NCI-H510A (cell line): ENCODE measurements at regions not wholly inside any gene's neighbourhood (a gene's known extent, or its start where the extent isn't known, plus 50 kb on each side); places are given as distances from the start of the nearest gene placed in this dataset.
"Not testable (repeated sequence)": the region's sequence is repeated elsewhere in the genome, so short reads cannot be mapped to it uniquely, and the experiment has no call there.

Source experiments
- DNase-seq: peaks from one replicate; lab custom pipeline; 2025; lab: John Stamatoyannopoulos, UW

GRCh38 chr6:3618642-3619041, 132.9 kb downstream of the PXDC1 start:
- no peak for DNase-seq

- no peak for DNase-seq
Measured at GRCh38 chr6:3617681-3618311, 133.7 kb downstream of the PXDC1 start.

- no peak for DNase-seq
Measured at GRCh38 chr6:3617192-3617631, 134.3 kb downstream of the PXDC1 start.

DNA sequence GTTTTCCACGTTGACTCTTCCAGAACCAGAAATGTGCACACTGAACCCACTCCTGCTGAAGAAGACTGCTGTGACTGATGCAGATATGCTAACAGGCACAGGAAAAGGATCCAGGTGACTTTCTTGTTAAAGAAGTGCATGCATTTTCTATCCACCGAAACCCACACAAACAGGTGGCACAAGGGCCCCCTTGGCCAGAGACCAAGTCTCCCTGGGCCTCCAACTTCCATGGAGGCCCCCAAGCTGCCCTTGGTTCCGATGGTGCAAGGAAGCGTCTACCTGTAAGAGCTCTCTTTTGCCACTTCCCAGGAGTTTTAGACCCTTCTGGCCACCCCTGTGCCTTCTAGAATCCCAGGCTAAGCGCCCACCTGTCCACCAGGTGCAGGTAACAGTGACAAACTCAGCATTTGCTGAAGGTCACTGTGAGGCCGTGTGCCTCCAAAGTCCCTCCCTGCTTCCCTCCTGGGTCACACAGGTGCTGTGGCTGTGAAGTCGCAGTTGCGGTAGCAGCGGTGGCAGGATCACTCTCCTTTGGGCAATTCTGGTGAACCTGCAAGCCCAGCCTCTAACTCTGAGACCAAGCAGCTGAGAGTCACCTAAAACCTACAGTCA, 134.8 kb downstream of the PXDC1 start:
- DNase-seq: no peak

GRCh38 chr6:3615391-3616380, 135.8 kb downstream of the PXDC1 start:
- no peak for DNase-seq

DNA sequence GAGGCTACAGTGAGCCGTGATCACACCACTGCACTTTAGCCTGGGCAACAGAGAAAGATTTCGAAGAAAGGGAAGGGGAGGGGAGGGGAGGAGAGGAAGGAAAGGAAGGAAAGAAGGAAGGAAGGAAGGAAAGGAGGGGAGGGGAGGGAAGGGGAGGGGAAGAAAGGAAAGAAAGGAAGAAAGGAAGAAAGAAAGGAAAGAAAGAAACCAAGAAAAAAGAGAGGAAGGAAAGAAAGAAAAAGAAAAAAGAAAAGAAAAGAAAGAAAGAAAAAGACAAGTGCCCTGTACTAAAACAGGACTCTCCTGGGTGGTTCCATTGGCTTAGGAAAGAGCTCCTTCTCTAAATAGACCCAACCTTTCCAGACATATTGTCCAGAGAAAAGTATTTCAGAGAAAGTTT, 136.6 kb downstream of the PXDC1 start:
- DNase-seq: no peak

DNA sequence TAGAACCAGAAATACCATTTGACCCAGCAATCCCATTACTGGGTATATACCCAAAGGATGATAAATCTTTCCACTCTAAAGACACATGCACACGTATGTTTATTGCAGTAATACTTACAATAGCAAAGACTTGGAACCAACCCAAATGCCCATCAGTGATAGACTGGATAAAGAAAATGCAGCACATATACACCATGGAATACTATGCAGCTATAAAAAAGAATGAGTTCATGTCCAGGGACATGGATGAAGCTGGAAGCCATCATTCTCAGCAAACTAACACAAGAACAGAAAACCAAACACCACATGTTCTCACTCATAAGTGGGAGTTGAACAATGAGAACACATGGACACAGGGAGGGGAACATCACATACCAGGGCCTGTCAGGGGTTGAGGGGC, 137.9 kb downstream of the PXDC1 start:
- DNase-seq: not testable (repeated sequence)

DNA sequence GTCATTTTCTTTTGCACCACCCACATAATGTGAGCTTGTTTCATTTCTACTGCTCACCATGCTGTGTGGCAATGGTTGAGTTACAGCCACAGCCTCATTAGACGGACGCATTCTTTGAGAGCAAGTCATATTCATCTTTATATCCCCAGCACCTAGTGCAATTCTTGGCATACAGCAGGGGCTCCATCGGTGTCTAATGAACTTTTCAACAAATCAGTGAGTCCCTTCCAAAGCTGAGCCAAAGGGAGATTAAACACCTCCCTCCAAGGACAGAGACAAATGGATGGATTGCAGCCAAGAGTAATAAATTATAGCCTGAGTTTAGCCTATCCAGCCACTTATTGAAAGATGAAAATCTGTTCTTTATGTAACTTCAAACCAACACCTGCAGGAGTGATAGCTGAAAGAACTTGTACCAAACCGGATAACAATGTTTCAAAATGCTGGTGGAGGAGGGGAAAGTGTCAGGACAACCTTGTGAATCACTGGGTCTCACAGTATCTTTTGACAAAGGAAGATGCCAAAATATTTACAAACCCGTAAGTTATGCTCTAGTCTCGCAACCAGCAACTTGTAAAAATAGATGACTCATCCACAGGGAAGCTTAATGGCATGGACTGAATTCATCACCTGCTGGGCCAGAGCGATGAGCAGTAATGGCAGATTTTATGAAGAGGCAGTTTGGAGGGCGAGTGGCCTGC, 139.0 kb downstream of the PXDC1 start:
- DNase-seq: peak; percentile 52

- DNase-seq: no peak
Measured at GRCh38 chr6:3610921-3611320, 140.6 kb downstream of the PXDC1 start.

DNA sequence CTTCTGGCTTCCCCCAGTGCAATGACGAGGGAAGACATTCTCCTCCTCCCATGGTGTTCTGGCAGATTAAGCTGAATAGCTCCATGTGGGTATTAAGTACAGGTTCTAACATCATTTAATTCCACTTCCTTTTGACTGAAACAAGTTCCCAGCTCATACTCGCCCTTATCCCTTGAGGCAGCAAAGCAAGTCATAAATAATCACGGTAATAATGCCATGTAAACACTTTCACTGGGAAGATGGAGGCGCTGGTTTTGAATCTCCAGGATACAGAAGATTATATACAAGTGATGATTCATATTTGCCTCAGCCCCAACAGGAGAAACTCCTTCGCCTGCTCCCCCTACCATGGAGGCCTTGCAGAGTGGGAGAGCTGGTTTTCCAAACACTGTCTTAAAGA, 141.3 kb downstream of the PXDC1 start:
- DNase-seq: no peak

DNA sequence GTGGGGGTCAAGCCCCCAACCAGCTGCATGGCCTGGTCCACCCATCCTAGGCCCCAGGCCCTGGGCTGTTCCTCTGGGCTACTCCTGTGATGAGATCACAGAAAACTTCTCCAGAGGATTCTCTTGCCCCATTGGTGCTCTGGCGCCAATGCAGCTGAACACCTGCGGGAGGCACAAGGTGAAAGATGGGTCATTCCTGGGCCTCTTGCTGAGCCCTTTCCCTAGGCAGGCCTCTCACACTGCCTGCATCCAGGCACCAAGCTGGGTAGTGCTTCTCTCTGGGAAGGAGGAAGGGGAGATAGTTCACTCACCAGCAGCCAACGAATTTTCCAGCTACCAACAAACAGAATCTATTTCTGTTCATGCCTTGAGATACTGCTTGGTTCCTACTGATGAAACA, 142.1 kb downstream of the PXDC1 start:
- DNase-seq: no peak

- no peak for DNase-seq
Measured at GRCh38 chr6:3608159-3608558, 143.4 kb downstream of the PXDC1 start.

DNA sequence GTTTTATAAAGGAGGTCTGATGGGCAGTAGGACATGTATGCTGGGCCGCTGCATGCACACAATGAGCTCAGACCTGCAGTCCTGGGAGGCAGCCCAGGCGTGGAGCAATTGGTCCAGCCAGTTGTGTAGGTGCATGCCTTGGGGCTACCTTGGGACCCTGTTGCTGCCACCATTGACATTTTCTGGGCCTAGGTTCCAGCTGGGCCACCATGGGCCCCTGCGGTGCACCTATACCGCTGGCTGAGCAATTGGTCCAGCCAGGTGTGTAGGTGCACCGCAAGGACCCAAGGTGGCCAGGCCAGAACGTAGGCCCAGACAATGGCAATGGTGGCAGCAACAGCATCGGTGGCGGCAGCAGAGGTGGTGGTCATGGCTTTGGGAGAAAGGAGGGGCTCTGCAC, 143.9 kb downstream of the PXDC1 start:
- DNase-seq: no peak

DNA sequence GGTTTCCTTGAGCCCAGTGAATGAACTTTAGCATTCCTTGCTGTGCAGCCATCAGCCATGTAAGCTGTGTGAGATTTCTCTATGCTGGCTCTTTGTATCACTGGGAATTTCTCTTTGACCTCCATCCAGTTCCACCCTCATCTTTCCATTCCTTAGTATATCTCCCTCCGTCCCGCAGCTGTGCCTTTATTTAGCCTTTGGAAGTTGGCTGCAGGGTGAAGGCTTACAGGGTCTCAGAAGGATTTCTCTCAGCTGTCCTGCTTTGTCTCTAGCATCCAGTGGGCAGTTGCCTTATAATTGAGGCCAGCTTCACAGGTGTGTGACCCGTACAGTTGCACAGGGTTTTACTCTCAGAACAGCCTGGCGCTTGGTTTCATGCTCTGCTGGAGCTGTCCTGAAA, 144.3 kb downstream of the PXDC1 start:
- DNase-seq: no peak

- no peak for DNase-seq
Measured at GRCh38 chr6:3603340-3604130, 146.7 kb upstream of the SLC22A23 start.

DNA sequence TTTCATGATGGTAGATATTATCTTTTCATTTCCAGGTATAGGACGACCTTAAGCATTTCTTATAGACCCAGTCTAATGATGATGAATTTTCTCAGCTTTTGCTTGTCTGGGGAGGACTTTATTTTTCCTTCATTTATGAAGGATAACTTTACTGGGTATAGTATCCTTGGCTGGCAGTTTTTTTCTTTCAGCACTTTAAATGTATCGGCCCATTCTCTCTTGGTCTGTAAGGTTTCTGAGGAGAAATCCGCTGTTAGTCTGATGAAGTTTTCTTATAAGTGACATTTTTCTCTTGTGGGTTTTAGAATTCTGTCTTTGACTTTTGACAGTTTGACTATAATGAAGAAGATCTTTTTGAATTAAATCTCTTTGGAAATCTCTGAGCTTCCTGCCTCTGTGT, 144.7 kb upstream of the SLC22A23 start:
- DNase-seq: no peak

DNA sequence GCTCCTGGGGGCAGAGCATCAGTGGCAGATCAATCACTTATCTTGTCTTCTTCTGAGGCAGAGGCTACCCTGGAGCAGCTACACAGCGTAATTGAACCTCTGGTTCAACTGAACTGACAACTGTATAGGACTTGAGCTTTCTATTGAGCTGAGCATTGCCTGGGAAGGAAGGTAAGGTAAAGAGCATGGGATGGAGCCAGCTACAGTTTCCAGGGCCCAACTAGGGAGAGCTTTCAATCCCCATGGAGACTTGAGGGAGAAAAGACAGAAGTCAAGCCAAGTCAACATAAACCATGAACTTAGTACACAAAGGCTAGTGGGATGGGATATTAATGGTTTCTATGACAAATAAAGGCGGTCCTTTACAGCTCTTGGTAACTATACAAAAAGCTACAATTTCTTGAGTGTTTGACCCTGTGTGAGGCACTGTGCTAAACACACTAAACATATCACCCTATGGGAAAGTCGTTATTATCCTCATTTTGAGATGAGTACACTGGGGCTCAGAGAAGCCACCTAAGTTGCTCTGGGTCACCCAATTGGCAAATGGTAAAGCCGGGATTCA, 140.7 kb upstream of the SLC22A23 start:
- no peak for DNase-seq

DNA sequence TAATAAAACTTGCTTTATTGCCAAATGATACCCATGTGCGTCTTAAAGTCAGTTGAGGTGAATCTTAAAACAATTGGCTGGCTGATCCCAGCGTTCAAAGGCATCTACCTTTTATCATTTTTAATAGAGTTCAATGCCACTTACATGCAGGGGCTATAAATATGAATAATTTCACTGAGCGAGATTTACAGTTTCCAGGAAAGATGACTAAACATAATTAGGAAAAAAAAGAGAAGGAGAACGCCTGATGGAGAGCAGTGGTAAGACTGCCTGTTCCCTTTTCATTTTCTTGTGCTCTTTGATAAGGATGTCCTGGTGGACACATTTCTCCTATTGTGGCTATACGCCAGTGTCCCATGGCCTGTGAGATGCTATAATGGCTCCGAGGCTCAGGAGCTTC, 139.9 kb upstream of the SLC22A23 start:
- no peak for DNase-seq

DNA sequence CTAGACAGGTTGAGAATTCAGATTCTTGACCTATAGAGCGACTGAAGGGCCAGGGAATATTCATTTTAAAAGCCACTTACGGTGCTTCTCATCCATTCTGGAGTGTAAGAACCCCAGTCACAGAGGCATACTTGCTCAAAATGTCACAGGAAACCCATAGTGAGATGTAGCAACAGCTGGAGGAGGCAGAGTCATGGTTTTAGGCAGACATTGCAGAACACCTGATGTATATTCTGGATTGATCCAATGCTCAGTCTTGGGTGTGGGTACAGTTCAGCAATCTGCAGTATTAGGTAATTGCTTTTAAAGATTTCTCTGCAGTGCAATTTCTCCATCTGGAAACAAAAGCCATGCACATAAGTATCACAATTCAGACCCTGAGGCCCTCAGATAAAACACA, 137.4 kb upstream of the SLC22A23 start:
- DNase-seq: no peak

DNA sequence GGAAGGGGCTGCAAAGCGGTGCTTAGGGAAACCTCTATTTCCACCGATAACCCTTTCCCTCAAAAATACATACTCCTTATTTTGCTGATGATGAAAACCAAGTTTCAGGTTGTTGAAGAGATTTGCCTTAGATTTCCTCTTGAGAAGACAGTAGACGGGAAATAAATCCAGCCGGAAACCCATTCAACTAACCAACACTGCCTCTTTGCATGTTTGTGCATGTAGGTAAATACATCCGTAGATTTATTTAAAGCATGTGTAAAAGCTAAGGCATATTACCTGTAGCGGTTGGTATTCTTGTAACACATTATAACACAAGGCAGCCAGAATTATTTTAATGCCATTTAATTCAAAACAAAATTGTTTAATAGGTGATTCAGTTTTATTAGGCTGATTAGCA, 136.3 kb upstream of the SLC22A23 start:
- no peak for DNase-seq

DNA sequence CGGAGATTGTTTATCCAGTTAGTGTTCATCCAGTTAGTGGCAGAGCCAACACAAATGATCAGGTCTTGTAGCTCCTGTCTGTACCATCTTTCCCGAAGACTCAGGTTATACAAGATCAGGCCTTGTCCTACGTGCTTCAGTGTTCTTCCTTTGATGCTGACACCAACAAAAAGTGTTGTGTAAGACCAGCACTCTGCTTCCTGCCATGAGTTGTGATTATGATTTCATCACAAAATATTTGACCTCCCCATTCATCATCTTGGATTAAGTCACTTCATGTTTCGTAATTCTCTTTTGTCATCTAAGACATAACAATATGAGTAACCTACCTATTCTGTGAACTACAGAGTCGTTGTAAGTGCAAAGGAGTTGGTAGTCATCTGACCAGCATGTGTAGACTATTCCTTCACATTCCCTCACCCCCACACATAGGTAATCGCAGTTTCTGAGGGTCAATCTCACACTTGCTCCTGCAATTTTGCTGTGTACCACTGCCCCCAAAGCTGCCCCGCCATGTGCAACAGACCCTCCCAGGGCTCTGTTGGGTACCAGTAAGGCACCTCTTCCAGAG, 135.6 kb upstream of the SLC22A23 start:
- DNase-seq: no peak
